Liver (tissue), 3 donors: ENCODE measurements at regions not wholly inside any gene's neighbourhood (a gene's known extent, or its start where the extent isn't known, plus 50 kb on each side); places are given as distances from the start of the nearest gene placed in this dataset.

Experiments used
- FOXA1 ChIP-seq: IDR thresholded peaks from 2 replicates; pipeline ENCODE4 v1.6.1; 2016; ENCODE audit warnings: antibody characterized with exemption
- GABPA ChIP-seq, 2 donors: IDR thresholded peaks in 1 of 2; conservative IDR thresholded peaks in 1 of 2; 2 replicates each; pipeline ENCODE4 v1.6.1; 2016; ENCODE audit warnings: antibody characterized with exemption in 2 of 2, mild to moderate bottlenecking in 1 of 2, moderate library complexity in 1 of 2
- HNF4G ChIP-seq: IDR thresholded peaks from 2 replicates; pipeline ENCODE4 v1.6.1; 2016; ENCODE audit warnings: antibody characterized with exemption
- JUND ChIP-seq, 2 donors: IDR thresholded peaks; 2 replicates each; pipeline ENCODE4 v1.6.1; 2016; ENCODE audit warnings: antibody characterized with exemption in 2 of 2
- TAF1 ChIP-seq: conservative IDR thresholded peaks from 2 replicates; pipeline ENCODE4 v1.6.1; 2016; ENCODE audit warnings: antibody characterized with exemption, mild to moderate bottlenecking
- YY1 ChIP-seq: IDR thresholded peaks from 2 replicates; pipeline ENCODE4 v1.6.1; 2016; ENCODE audit warnings: antibody characterized with exemption, mild to moderate bottlenecking
- TF ChIP-seq, protein P1 (sequence below): fragments of 150-350 bp; IDR thresholded peaks from 2 replicates; pipeline ENCODE4 v1.5.1; 2017; ENCODE audit warnings: improper control_type of control experiment, low read depth, low read length; ENCODE audit not compliant: missing input control
- TF ChIP-seq, protein P2 (sequence below): IDR thresholded peaks from 2 replicates; pipeline ENCODE4 v1.6.1; 2016; ENCODE audit warnings: antibody characterized with exemption
- TF ChIP-seq, protein P3 (sequence below): IDR thresholded peaks from 2 replicates; pipeline ENCODE4 v1.6.1; 2016; ENCODE audit warnings: antibody characterized with exemption
- TF ChIP-seq, protein P4 (sequence below): IDR thresholded peaks from 2 replicates; pipeline ENCODE4 v1.6.1; 2016; ENCODE audit warnings: antibody characterized with exemption, mild to moderate bottlenecking
- donor health status: healthy.
- donor health status: healthy.

DNA sequence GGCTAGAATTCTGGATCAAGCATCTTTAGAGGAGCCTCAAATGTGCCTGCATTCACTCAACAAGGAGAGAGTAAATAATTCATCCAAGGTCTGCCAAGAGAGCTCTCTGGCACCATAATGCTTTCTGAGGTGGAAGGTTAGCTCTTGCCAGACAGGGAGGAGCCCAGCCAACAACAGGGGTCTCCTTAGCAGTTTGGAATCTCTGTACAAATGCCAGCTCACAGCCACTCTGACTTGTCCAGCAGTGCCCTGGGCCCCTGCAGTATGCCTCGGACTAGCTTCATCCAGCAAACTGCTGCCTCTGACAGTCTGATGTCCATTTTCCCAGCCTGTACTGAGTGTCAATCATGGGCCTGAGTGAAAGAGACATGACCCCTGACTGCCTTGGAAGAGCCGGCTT, 127.2 kb upstream of the SLC44A1 start:
- TF ChIP-seq, protein P1, sequence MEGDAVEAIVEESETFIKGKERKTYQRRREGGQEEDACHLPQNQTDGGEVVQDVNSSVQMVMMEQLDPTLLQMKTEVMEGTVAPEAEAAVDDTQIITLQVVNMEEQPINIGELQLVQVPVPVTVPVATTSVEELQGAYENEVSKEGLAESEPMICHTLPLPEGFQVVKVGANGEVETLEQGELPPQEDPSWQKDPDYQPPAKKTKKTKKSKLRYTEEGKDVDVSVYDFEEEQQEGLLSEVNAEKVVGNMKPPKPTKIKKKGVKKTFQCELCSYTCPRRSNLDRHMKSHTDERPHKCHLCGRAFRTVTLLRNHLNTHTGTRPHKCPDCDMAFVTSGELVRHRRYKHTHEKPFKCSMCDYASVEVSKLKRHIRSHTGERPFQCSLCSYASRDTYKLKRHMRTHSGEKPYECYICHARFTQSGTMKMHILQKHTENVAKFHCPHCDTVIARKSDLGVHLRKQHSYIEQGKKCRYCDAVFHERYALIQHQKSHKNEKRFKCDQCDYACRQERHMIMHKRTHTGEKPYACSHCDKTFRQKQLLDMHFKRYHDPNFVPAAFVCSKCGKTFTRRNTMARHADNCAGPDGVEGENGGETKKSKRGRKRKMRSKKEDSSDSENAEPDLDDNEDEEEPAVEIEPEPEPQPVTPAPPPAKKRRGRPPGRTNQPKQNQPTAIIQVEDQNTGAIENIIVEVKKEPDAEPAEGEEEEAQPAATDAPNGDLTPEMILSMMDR: no peak
- TF ChIP-seq TAF1 (no peak), HNF4G (no peak), GABPA (IDR thresholded peaks at IDR 0.05 in 1 of 2, conservative IDR thresholded peaks at IDR 0.05 in 1 of 2) (no peak), YY1 (no peak), FOXA1 (no peak), JUND (IDR thresholded peaks at IDR 0.05) (no peak)
- TF ChIP-seq, protein P2, sequence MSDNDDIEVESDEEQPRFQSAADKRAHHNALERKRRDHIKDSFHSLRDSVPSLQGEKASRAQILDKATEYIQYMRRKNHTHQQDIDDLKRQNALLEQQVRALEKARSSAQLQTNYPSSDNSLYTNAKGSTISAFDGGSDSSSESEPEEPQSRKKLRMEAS: no peak
- TF ChIP-seq, protein P3, sequence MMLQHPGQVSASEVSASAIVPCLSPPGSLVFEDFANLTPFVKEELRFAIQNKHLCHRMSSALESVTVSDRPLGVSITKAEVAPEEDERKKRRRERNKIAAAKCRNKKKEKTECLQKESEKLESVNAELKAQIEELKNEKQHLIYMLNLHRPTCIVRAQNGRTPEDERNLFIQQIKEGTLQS: no peak
- TF ChIP-seq, protein P4, sequence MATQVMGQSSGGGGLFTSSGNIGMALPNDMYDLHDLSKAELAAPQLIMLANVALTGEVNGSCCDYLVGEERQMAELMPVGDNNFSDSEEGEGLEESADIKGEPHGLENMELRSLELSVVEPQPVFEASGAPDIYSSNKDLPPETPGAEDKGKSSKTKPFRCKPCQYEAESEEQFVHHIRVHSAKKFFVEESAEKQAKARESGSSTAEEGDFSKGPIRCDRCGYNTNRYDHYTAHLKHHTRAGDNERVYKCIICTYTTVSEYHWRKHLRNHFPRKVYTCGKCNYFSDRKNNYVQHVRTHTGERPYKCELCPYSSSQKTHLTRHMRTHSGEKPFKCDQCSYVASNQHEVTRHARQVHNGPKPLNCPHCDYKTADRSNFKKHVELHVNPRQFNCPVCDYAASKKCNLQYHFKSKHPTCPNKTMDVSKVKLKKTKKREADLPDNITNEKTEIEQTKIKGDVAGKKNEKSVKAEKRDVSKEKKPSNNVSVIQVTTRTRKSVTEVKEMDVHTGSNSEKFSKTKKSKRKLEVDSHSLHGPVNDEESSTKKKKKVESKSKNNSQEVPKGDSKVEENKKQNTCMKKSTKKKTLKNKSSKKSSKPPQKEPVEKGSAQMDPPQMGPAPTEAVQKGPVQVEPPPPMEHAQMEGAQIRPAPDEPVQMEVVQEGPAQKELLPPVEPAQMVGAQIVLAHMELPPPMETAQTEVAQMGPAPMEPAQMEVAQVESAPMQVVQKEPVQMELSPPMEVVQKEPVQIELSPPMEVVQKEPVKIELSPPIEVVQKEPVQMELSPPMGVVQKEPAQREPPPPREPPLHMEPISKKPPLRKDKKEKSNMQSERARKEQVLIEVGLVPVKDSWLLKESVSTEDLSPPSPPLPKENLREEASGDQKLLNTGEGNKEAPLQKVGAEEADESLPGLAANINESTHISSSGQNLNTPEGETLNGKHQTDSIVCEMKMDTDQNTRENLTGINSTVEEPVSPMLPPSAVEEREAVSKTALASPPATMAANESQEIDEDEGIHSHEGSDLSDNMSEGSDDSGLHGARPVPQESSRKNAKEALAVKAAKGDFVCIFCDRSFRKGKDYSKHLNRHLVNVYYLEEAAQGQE: no peak
